AG04449 (cell line): ENCODE measurements at regions not wholly inside any gene's neighbourhood (a gene's known extent, or its start where the extent isn't known, plus 50 kb on each side); places are given as distances from the start of the nearest gene placed in this dataset.

Experiments
- CTCF ChIA-PET: fragments of 350-600 bp; formaldehyde crosslinking; extraction: SDS; loops from one replicate; lab custom pipeline; 2021; ENCODE audit warnings: antibody characterized with exemption; lab: Yijun Ruan, JAX
- POLR2A ChIA-PET: fragments of 400-600, 350-600 bp; formaldehyde crosslinking; extraction: SDS; loops from one replicate; lab custom pipeline; 2020; ENCODE audit warnings: antibody characterized with exemption, inconsistent platforms; lab: Yijun Ruan, JAX
- DNase-seq: peaks from one replicate; pipeline ENCODE4 v3.0.0-alpha.2; 2010; ENCODE audit warnings: low read depth, low spot score
- H3K4me3 ChIP-seq: 2 replicates; pipeline ENCODE4 v1.5.1; 2011; ENCODE audit warnings: low read depth, mild to moderate bottlenecking, control low read depth, low read length
- TF ChIP-seq, protein P1 (sequence below): IDR thresholded peaks from one replicate; pipeline ENCODE4 v1.5.1; 2011; ENCODE audit warnings: mild to moderate bottlenecking, moderate library complexity, low read length, control low read depth, inconsistent platforms; ENCODE audit not compliant: insufficient read depth; ENCODE audit errors: missing control alignments

GRCh38 chrX:149131774-149132173 lies 373.3 kb downstream of the IDS start:
- no peak for DNase-seq
- ChIA-PET POLR2A (no interaction called here), CTCF (no interaction called here)
- no peak overlapping the region for H3K4me3 ChIP-seq
- TF ChIP-seq, protein P1, sequence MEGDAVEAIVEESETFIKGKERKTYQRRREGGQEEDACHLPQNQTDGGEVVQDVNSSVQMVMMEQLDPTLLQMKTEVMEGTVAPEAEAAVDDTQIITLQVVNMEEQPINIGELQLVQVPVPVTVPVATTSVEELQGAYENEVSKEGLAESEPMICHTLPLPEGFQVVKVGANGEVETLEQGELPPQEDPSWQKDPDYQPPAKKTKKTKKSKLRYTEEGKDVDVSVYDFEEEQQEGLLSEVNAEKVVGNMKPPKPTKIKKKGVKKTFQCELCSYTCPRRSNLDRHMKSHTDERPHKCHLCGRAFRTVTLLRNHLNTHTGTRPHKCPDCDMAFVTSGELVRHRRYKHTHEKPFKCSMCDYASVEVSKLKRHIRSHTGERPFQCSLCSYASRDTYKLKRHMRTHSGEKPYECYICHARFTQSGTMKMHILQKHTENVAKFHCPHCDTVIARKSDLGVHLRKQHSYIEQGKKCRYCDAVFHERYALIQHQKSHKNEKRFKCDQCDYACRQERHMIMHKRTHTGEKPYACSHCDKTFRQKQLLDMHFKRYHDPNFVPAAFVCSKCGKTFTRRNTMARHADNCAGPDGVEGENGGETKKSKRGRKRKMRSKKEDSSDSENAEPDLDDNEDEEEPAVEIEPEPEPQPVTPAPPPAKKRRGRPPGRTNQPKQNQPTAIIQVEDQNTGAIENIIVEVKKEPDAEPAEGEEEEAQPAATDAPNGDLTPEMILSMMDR, result no peak

DNA sequence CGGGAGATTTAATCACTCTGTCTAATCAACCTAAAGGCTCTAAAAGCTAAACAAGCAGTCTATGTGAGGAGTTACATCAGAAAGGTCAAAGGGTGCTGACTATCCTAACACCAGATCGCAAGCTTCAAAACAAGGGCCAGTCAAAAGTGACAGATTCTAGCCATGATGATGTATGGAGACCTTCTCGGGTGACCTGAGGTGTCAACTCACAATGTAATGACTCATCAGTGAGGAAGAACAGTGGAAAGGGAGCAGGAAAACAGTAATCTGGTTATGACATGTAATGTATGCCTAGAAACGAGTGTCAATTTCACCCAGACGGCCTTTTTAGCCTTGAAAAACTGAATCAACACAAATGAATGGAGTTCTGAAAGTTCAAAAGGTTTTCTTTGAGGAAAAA lies 375.3 kb downstream of the IDS start:
- TF ChIP-seq, protein P1, result no peak
- H3K4me3 ChIP-seq, result no peak overlapping the region
- ChIA-PET POLR2A (no interaction called here), CTCF (no interaction called here)
- no peak for DNase-seq

DNA sequence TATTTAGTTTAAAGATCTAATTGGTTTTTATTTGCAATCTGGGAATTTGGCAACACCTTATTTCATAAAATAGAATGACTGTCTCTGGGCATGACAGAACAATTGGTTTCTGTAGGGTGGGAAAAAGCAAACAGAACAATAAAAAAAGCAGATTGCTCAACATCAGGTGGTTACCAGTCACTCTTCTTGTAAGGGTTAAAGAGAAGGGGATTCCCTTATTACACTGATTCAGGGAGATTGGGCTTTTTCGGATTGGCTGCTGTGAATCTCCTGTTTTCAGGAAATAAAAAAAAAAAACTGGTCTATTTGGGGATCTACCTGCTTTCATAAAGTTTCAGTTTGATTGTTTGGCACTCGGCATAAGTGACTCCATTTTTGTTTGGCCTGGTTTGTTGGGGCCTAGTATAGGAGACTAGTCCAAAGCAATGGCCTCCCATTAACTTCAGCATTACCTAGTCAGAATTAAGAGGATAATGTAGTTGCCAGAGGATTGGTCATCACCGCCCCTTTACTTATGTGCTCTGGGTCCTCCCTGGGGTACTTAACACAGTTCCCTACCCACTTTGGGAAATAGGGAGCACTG lies 380.5 kb downstream of the IDS start:
- no peak for DNase-seq
- CTCF ChIA-PET, result no interaction called here
- H3K4me3 ChIP-seq, result no peak overlapping the region
- TF ChIP-seq, protein P1, result no peak
- POLR2A ChIA-PET, result no interaction called here

DNA sequence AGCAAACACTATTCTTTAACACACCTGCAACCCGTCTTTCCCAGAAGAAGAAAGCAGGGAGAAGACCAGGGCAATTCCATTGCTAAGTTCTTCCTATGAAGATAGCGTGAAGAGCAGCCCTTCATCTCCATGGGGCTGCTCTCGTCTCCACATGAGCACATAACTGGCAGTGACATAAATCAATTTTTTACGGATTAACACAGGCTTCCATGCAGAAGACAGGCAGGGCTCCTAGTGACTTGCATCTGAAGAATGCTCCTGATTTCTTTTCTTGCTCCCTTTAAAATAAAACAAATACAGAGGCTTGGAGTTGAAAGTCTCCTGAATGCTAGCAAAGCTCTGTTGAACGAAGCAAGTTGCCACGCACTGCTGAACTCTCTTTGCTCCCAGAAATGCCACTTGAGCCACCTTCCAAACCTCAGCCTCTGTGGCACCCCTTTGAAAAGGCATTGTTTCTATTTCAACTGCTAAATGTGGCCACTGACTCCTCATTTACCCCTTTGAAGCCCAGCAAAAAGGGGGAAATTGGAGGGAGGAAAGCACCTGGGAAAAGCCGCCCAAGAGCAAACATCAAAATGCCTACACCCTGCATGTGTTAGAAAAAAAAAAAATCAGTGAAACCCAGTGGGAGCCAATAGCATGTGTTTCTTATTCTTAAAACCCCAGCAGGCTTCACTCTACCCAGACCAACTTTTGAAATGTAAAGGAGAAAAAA lies 383.7 kb downstream of the IDS start:
- no peak overlapping the region for H3K4me3 ChIP-seq
- no peak for DNase-seq
- TF ChIP-seq, protein P1, result no peak
- CTCF ChIA-PET, result no interaction called here
- POLR2A ChIA-PET, result no interaction called here

GRCh38 chrX:149120459-149120858 lies 384.6 kb downstream of the IDS start:
- H3K4me3 ChIP-seq, result no peak overlapping the region
- TF ChIP-seq, protein P1, result no peak
- no peak for DNase-seq
- CTCF ChIA-PET, result no interaction called here
- POLR2A ChIA-PET, result no interaction called here

- ChIA-PET CTCF (no interaction called here), POLR2A (no interaction called here)
- TF ChIP-seq, protein P1, result no peak
- H3K4me3 ChIP-seq, result no peak overlapping the region
- no peak for DNase-seq
Measured at GRCh38 chrX:149114874-149115273, 390.2 kb downstream of the IDS start.
